ENCODE measurements at regions not wholly inside any gene's neighbourhood (a gene's known extent, or its start where the extent isn't known, plus 50 kb on each side); places are given as distances from the start of the nearest gene placed in this dataset.
"Not testable (repeated sequence)": the region's sequence is repeated elsewhere in the genome, so short reads cannot be mapped to it uniquely, and the experiment has no call there.

DNA sequence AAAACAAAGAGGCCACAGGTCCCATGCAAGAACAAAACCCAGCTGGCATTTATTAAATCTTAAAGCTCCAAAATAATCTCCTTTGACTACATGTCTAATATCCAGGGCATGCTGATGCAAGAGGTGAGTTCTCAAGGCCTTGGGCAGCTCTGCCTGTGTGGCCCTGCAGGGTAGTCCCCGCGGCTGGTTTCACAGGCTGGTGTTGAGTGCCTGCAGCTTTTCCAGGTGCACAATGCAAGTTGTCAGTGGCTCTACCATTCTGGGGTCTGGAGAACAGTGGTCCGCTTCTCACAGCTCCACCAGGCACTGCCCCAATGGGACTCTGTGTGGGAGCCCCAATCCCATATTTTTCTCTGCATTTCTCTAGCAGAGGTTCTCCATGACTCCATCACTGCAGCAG is 54.4 kb upstream of the HCN1 start:
- H3K27me3 ChIP-seq (ENCODE audit: insufficient read depth, low read length), result no peaks in the 10 kb centered on the region
- H3K4me1 ChIP-seq (ENCODE audit: insufficient read depth, low read length), result no peaks in the 10 kb centered on the region
- H3K4me3 ChIP-seq (ENCODE audit: low read length in 2 of 2), result no peak overlapping the region
- no peaks in the 10 kb centered on the region for H3K9me3 ChIP-seq (ENCODE audit: control insufficient read depth in 1 of 2, low read length in 2 of 2)
- ChIA-PET CTCF (ENCODE audit: partially characterized antibody) (interaction anchor here (0.5 kb wide), 1 partner anchor 139 kb away, joined by 3 read pairs; no protein-coding TSS in a partner anchor), POLR2A (ENCODE audit: partially characterized antibody) (no interaction called here)
- H3K36me3 Mint-ChIP-seq, result no peaks in the 10 kb centered on the region
- H3K27ac ChIP-seq (ENCODE audit: low read depth, low read length), result no peak overlapping the region
- intact Hi-C loops (cut with micrococcal nuclease), result no loop called here
- peaks cover 2 to 47% (median 34%) of the 10 kb centered on the region in 8 donors for H3K9me3 Mint-ChIP-seq
- no peak for DNase-seq
- H3K27ac Mint-ChIP-seq, result no peak overlapping the region
- no peaks in the 10 kb centered on the region for H3K27me3 Mint-ChIP-seq
- H3K36me3 ChIP-seq (ENCODE audit: insufficient read depth, low read length), result no peaks in the 10 kb centered on the region
- no peak overlapping the region for H3K4me3 Mint-ChIP-seq
- no peaks in the 10 kb centered on the region for H3K4me1 Mint-ChIP-seq

GRCh38 chr5:45748511-45748910 is 52.3 kb upstream of the HCN1 start:
- H3K36me3 Mint-ChIP-seq; H3K27me3 Mint-ChIP-seq; H3K27ac ChIP-seq (ENCODE audit: low read depth, low read length); H3K4me3 ChIP-seq (ENCODE audit: low read length in 2 of 2); DNase-seq; H3K9me3 ChIP-seq (ENCODE audit: control insufficient read depth in 1 of 2, low read length in 2 of 2); H3K4me1 Mint-ChIP-seq; H3K4me1 ChIP-seq (ENCODE audit: insufficient read depth, low read length); POLR2A ChIA-PET (ENCODE audit: partially characterized antibody); H3K27ac Mint-ChIP-seq; H3K36me3 ChIP-seq (ENCODE audit: insufficient read depth, low read length); CTCF ChIA-PET (ENCODE audit: partially characterized antibody); intact Hi-C loops (cut with micrococcal nuclease); H3K27me3 ChIP-seq (ENCODE audit: insufficient read depth, low read length); H3K4me3 Mint-ChIP-seq: not testable (repeated sequence)
- peaks cover 2 to 40% (median 30%) of the 10 kb centered on the region in 8 donors for H3K9me3 Mint-ChIP-seq
